GM18499 (cell line): ENCODE measurements at regions not wholly inside any gene's neighbourhood (a gene's known extent, or its start where the extent isn't known, plus 50 kb on each side); places are given as distances from the start of the nearest gene placed in this dataset.

Experiments
- ATAC-seq: cut with Tn5 transposase; IDR thresholded peaks from one replicate; pipeline ENCODE4 v1.9.1; 2021; ENCODE audit warnings: moderate number of reproducible peaks; ENCODE audit not compliant: insufficient read depth, unreplicated experiment

DNA sequence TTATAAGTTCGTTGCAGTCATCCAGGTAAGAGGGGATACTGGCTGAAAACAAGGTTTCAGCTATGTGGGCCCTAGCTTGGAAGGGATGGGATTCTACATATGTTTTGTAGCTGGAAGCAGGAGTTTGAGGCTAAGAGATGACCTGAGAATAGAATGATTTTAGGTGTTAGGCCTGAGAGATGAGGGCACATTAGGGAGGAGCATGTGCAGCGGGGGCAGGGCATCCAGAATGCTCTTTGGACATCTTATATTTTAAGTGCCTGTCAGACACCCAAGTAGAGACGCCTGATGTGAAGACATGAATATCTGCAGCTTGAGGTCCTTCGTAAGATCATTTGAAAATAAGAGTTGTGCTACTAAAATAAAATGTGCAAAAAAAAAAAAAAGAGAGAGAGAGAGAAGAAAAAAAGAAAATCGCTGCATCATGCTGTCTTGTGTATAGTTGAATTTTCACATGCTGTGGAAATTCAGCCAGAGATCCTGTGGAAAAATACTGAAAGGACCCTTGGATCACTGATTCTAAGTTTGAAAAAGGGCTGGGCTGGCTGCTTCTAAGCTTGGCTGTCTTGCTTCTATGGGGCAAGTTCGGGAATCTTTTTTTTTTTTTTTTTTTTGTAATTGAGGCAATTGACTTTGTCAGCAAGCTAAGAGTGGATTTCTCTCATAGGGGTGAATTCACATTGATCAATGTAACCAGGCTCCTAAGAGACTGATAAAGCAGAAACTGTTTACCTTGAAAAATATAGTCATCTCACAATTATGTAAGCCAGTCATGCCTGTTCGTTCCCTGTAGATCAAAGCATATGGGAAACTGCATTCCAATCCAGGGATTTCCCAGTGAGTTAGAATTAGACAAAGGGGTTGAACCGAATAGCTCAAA, 341.0 kb upstream of the GATB start:
- no peak for ATAC-seq

GRCh38 chr4:152100379-152101201, 339.8 kb upstream of the GATB start:
- no peak for ATAC-seq

DNA sequence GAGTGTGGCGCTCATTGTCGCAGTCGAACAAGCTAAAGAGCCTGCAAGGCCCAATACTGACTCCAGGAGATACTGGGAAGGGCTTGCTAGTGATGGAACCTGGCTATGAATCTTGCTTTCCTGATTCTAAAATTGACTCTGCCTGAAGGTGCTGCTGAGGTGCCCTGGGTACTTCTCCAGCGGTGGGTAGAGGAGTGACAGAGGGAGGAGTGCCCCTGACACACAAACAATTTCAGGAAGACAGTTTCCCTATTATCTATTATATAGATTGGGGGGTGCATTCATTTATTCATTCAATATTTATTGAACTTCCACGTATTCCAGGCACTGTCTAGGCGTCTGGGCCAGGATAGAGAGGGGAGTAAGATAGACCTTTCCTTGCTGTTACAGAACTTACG, 339.2 kb upstream of the GATB start:
- no peak for ATAC-seq

DNA sequence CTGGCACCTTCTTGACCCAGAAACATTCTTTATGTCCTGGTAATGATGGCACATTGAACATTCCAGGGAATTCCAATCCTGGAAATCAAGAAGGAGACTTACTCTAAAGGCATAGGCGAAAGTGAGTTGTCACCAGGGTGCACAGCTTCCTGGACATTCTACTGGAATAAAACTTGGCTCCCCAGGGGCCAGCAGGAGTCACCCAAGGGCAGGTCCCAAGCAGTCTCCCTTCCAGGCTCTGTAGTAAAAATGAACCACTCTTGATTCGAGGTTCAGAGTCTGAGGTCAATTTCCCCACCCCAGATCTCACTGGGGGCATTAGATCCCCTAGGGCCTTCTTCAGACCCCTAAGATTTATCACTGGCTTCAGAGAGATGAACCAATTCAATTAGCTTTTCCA, 338.7 kb upstream of the GATB start:
- no peak for ATAC-seq

DNA sequence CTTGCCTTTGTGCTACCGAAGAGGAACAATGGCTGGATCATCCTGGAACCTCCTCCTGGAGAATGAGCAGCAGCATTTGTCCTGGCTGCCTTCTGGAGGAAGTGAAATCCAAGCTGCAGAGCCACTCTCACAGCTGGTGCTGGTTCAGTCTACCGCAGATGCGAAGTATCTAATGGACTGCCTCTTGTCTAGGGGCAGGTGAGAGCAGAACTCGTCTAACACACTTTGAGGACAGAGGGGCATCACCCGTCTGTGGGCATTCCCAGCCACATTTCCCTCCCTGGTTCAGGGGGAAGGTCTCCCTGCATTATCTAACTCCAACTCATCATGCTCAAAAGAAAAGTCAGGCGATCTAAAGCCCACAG, 338.2 kb upstream of the GATB start:
- no peak for ATAC-seq

GRCh38 chr4:152098365-152099060, 337.7 kb upstream of the GATB start:
- ATAC-seq = no peak

GRCh38 chr4:152097371-152097770, 336.6 kb upstream of the GATB start:
- ATAC-seq = no peak

GRCh38 chr4:152095701-152096070, 334.9 kb upstream of the GATB start:
- no peak for ATAC-seq

GRCh38 chr4:152094970-152095700, 334.3 kb upstream of the GATB start:
- ATAC-seq = no peak

- no peak for ATAC-seq
Measured at GRCh38 chr4:152091405-152091804, 330.6 kb upstream of the GATB start.

DNA sequence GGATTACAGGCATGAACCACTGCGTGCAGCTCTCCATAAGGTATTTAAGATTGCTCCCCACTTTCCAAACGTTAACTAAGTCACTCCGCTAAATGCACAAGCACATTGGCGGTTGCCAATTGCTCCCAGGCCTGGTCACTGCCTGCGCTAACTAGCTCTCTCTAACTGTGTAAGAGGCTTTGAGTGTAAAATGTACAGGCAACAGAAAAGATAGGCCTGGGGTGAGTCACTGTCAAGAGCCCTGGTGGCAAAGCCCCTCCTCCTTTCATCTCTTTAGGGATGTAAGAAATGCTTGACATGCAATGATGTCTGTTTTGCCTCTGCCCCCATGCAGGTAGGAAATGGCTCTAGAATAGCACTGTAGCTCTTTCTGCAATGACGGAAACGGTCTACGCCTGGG, 329.7 kb upstream of the GATB start:
- no peak for ATAC-seq

- ATAC-seq = no peak
Measured at GRCh38 chr4:152089584-152089983, 328.8 kb upstream of the GATB start.

GRCh38 chr4:152087335-152087734, 326.5 kb upstream of the GATB start:
- no peak for ATAC-seq

GRCh38 chr4:152085657-152086056, 324.9 kb upstream of the GATB start:
- no peak for ATAC-seq

DNA sequence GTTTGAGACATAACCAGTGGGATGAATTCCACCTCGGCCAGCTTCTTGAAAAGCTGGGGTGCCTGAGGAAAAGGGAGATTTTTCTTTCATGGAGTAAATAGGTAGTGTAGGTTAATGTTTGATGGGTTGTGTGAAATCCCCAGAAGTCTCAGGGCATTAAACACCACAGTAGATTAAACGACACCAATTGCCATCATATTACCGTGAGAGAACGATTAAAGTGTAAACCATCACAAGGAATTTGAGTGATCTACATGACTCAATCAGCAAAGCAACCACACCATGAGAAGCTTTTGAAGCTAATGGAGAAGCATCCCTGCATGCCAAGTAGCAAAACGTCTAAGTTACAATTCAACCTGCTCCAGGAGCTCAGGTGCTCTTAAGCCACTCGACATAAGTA, 322.5 kb upstream of the GATB start:
- ATAC-seq = no peak

DNA sequence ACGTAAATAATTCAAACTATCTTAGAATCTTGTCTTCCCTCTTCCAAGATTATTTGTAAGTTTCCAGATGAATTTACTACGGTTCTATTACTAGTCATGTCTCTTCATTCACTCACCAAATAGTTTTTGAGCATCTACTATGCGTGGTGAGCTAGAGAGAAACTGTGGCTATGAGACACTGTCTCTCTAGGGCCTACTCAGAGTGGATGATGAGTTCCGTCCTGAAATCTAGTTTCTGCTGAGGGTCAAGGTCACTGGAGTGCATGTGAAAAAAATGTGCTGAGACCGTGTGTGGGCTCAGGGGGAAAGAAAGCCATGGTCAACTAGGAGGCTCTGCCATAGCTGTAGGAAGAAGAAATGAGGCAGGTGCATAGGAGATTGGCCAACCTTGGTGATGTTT, 320.2 kb upstream of the GATB start:
- ATAC-seq = no peak

- ATAC-seq = no peak
Measured at GRCh38 chr4:152079543-152080293, 318.9 kb upstream of the GATB start.

DNA sequence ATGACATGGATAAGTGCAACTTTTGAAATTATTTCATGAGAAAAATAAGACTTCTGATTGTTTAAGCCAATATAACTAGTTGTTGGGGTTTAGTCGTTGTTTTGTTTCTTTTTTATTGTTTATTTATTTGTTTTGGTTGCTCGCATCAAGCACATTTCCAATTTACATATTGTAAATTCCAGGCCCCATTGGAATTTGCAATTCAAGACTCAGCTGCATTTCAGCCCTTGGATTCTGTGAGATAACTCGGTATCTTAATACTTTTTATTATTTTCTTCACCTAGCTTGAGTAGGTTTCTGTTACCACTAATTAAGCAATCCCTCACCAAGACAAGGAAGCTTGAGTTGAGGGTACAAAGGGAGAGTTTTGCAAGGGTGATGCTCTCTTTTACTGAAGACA, 318.3 kb upstream of the GATB start:
- no peak for ATAC-seq

- no peak for ATAC-seq
Measured at GRCh38 chr4:152077582-152077981, 316.8 kb upstream of the GATB start.
